IMR-90 (cell line): ENCODE measurements at regions not wholly inside any gene's neighbourhood (a gene's known extent, or its start where the extent isn't known, plus 50 kb on each side); places are given as distances from the start of the nearest gene placed in this dataset.

Experiments used
- ATAC-seq: fragments of 200-7000 bp; cut with Tn5 transposase; 2 replicates; pipeline ENCODE4 v1.9.1; 2020; ENCODE audit warnings: low read depth, mild to moderate bottlenecking, moderate library complexity
- BruUV-seq: library from RNA; stranded (reverse); fragments of 400-500 nt; replicated peaks from 2 replicates; lab custom pipeline; 2021; lab: Mats Ljungman, UMichigan
- CTCF ChIA-PET: fragments of 300-600 bp; formaldehyde crosslinking; extraction: SDS; loops from one replicate; lab custom pipeline; 2021; ENCODE audit warnings: antibody characterized with exemption; lab: Yijun Ruan, JAX
- POLR2A ChIA-PET: fragments of 300-600 bp; sonication (Branson Sonifier 250); formaldehyde crosslinking; loops from one replicate; lab custom pipeline; 2022; ENCODE audit warnings: antibody characterized with exemption; ENCODE audit not compliant: unreplicated experiment; lab: Charles Lee
- DNase-seq: peaks from one replicate; pipeline ENCODE4 v3.0.0; 2013
- H2AFZ ChIP-seq: replicated peaks from 2 replicates; pipeline ENCODE3; 2013; ENCODE audit warnings: low read length, mild to moderate bottlenecking; ENCODE audit not compliant: poor library complexity
- H2AK5ac ChIP-seq: 2 replicates; pipeline ENCODE4 v1.6.1; 2013; ENCODE audit warnings: low read depth, low read length, inconsistent platforms
- H2AK9ac ChIP-seq: replicated peaks from 2 replicates; pipeline ENCODE3; 2013; ENCODE audit warnings: mild to moderate bottlenecking, low read depth, low read length, moderate library complexity; ENCODE audit not compliant: poor library complexity
- H2BK120ac ChIP-seq: 2 replicates; pipeline ENCODE4 v1.6.1; 2013; ENCODE audit warnings: low read depth, low read length, inconsistent platforms
- H2BK15ac ChIP-seq: 3 replicates; pipeline ENCODE4 v1.6.1; 2013; ENCODE audit warnings: low read depth, low read length, inconsistent platforms
- H2BK20ac ChIP-seq: 2 replicates; pipeline ENCODE4 v1.6.1; 2013; ENCODE audit warnings: low read depth, mild to moderate bottlenecking, inconsistent platforms, low read length, moderate library complexity
- H2BK5ac ChIP-seq: 2 replicates; pipeline ENCODE4 v1.6.1; 2013; ENCODE audit warnings: mild to moderate bottlenecking, low read depth, low read length, inconsistent platforms; ENCODE audit not compliant: poor library complexity, severe bottlenecking
- H3K14ac ChIP-seq: replicated peaks from 2 replicates; pipeline ENCODE4 v1.6.1; 2013; ENCODE audit warnings: low read depth, low read length, inconsistent platforms
- H3K18ac ChIP-seq: 2 replicates; pipeline ENCODE4 v1.6.1; 2013; ENCODE audit warnings: low read depth, low read length, control low read depth
- H3K23ac ChIP-seq: 2 replicates; pipeline ENCODE4 v1.6.1; 2013; ENCODE audit warnings: low read depth, low read length, inconsistent platforms
- H3K27ac ChIP-seq: 2 replicates; pipeline ENCODE4 v1.5.1; 2013; ENCODE audit warnings: mild to moderate bottlenecking, control low read depth, low read length; ENCODE audit not compliant: insufficient read depth
- H3K27me3 ChIP-seq: 2 replicates; pipeline ENCODE4 v1.6.1; 2013; ENCODE audit warnings: low read length; ENCODE audit not compliant: control insufficient read depth, insufficient read depth
- H3K36me3 ChIP-seq: 2 replicates; pipeline ENCODE4 v1.6.1; 2013; ENCODE audit warnings: low read length, mixed read lengths; ENCODE audit not compliant: control insufficient read depth, insufficient read depth
- H3K4ac ChIP-seq: 2 replicates; pipeline ENCODE4 v1.6.1; 2013; ENCODE audit warnings: low read depth, low read length, inconsistent platforms
- H3K4me1 ChIP-seq: 2 replicates; pipeline ENCODE4 v1.6.1; 2013; ENCODE audit warnings: low read length, mixed read lengths; ENCODE audit not compliant: control insufficient read depth, insufficient read depth
- H3K4me2 ChIP-seq: 2 replicates; pipeline ENCODE4 v1.6.1; 2013; ENCODE audit warnings: low read depth, mild to moderate bottlenecking, control low read depth, low read length, moderate library complexity
- H3K4me3 ChIP-seq: 2 replicates; pipeline ENCODE4 v1.5.1; 2013; ENCODE audit warnings: low read depth, mild to moderate bottlenecking, control low read depth, low read length, moderate library complexity; ENCODE audit not compliant: insufficient read depth
- H3K56ac ChIP-seq: 2 replicates; pipeline ENCODE4 v1.6.1; 2013; ENCODE audit warnings: low read length, inconsistent platforms; ENCODE audit not compliant: insufficient read depth; ENCODE audit errors: extremely low read depth
- H3K79me1 ChIP-seq, 2 experiments: 2 replicates each; pipeline ENCODE4 v1.6.1; 2013; ENCODE audit warnings: low read length in 2 of 2, inconsistent platforms in 1 of 2, low read depth in 1 of 2
- H3K9ac ChIP-seq: 2 replicates; pipeline ENCODE4 v1.6.1; 2013; ENCODE audit warnings: low read depth, low read length, control low read depth
- H3K9me1 ChIP-seq: 2 replicates; pipeline ENCODE4 v1.6.1; 2013; ENCODE audit warnings: low read length, inconsistent platforms; ENCODE audit not compliant: insufficient read depth
- H3K9me3 ChIP-seq: 2 replicates; pipeline ENCODE4 v1.6.1; 2013; ENCODE audit warnings: low read length; ENCODE audit not compliant: control insufficient read depth, insufficient read depth
- H4K20me1 ChIP-seq: 2 replicates; pipeline ENCODE4 v1.6.1; 2013; ENCODE audit warnings: low read length, inconsistent platforms; ENCODE audit not compliant: insufficient read depth
- H4K5ac ChIP-seq: 2 replicates; pipeline ENCODE4 v1.6.1; 2013; ENCODE audit warnings: mild to moderate bottlenecking, low read depth, low read length, control low read depth
- H4K8ac ChIP-seq, 2 experiments: 2 replicates each; pipeline ENCODE4 v1.6.1; 2013; ENCODE audit warnings: low read depth in 2 of 2, low read length in 2 of 2, control low read depth in 1 of 2, inconsistent platforms in 1 of 2
- H4K91ac ChIP-seq: 2 replicates; pipeline ENCODE4 v1.6.1; 2013; ENCODE audit warnings: low read depth, low read length, inconsistent platforms; ENCODE audit not compliant: insufficient read depth
- BHLHE40 ChIP-seq: fragments of 150-350 bp; IDR thresholded peaks from 2 replicates; pipeline ENCODE4 v1.6.1; 2016; ENCODE audit warnings: mild to moderate bottlenecking, low read depth, low read length
- CEBPB ChIP-seq: IDR thresholded peaks from 2 replicates; pipeline ENCODE4 v1.6.1; 2012; ENCODE audit warnings: low read depth, low read length, improper control_type of control experiment
- CHD1 ChIP-seq: IDR thresholded peaks from 2 replicates; pipeline ENCODE4 v1.6.1; 2012; ENCODE audit warnings: low read depth, low read length, improper control_type of control experiment
- FOS ChIP-seq: fragments of 150-350 bp; IDR thresholded peaks from 2 replicates; pipeline ENCODE4 v1.6.1; 2016; ENCODE audit warnings: low read depth, low read length
- MAFK ChIP-seq: IDR thresholded peaks from 2 replicates; pipeline ENCODE4 v1.6.1; 2012; ENCODE audit warnings: low read depth, low read length, improper control_type of control experiment
- MAZ ChIP-seq: IDR thresholded peaks from 2 replicates; pipeline ENCODE4 v1.6.1; 2012; ENCODE audit warnings: low read depth, mild to moderate bottlenecking, low read length, improper control_type of control experiment, moderate library complexity, borderline replicate concordance
- MXI1 ChIP-seq: IDR thresholded peaks from 2 replicates; pipeline ENCODE4 v1.6.1; 2012; ENCODE audit warnings: low read depth, mild to moderate bottlenecking, low read length, moderate library complexity, borderline replicate concordance
- NFE2L2 ChIP-seq: fragments of 150-350 bp; IDR thresholded peaks from 2 replicates; pipeline ENCODE4 v1.6.1; 2016; ENCODE audit warnings: low read depth, mild to moderate bottlenecking, low read length
- POLR2A ChIP-seq: IDR thresholded peaks from 2 replicates; pipeline ENCODE4 v1.6.1; 2012; ENCODE audit warnings: mild to moderate bottlenecking, low read depth, low read length
- RAD21 ChIP-seq: IDR thresholded peaks from 2 replicates; pipeline ENCODE4 v1.6.1; 2012; ENCODE audit warnings: low read length, improper control_type of control experiment
- RCOR1 ChIP-seq: IDR thresholded peaks from 2 replicates; pipeline ENCODE4 v1.6.1; 2012; ENCODE audit warnings: mild to moderate bottlenecking, low read length, improper control_type of control experiment; ENCODE audit not compliant: insufficient replicate concordance
- RFX5 ChIP-seq: IDR thresholded peaks from 2 replicates; pipeline ENCODE4 v1.8.0; 2012; ENCODE audit warnings: low read depth, mild to moderate bottlenecking, low read length, moderate library complexity
- SMC3 ChIP-seq: fragments of 150-350 bp; IDR thresholded peaks from 2 replicates; pipeline ENCODE4 v1.6.1; 2016; ENCODE audit warnings: low read depth, mild to moderate bottlenecking, antibody characterized with exemption, low read length, moderate library complexity
- WGBS, 2 experiments: methylation state at CpG; one replicate each; pipeline versions ENCODE4 v1.1.5 to v1.1.7; 2013; ENCODE audit warnings: missing lambda C conversion rate in 2 of 2; ENCODE audit not compliant: insufficient read length in 1 of 2; ENCODE audit errors: extremely low coverage in 2 of 2; 5-methylcytosine and 5-hydroxymethylcytosine counted together
- dilution Hi-C: fragments of 300-500 bp; cut with HindIII; formaldehyde crosslinking; loops from one replicate; pipeline ENCODE4 v1.14.3; 2018; ENCODE audit warnings: low sequenced_read_pairs; ENCODE audit not compliant: unreplicated experiment
- in situ Hi-C: fragments of 300-500 bp; cut with MboI; formaldehyde crosslinking; loops from 3 replicates; pipeline ENCODE4 v1.14.3; 2019; ENCODE audit warnings: low sequenced_read_pairs, inconsistent platforms, mixed read lengths
- intact Hi-C: fragments of 100-400 bp; cut with micrococcal nuclease; formaldehyde crosslinking; loops from 2 replicates; pipeline ENCODE4 v1.10.0; 2022
- TF ChIP-seq, protein P1 (sequence below): conservative IDR thresholded peaks from 2 replicates; pipeline ENCODE4 v1.5.1; 2012; ENCODE audit warnings: mild to moderate bottlenecking, low read depth, low read length, improper control_type of control experiment
- TF ChIP-seq, protein P2 (sequence below): fragments of 150-350 bp; IDR thresholded peaks from 2 replicates; pipeline ENCODE4 v1.6.1; 2016; ENCODE audit warnings: low read depth, mild to moderate bottlenecking, low read length, moderate library complexity, borderline replicate concordance

DNA sequence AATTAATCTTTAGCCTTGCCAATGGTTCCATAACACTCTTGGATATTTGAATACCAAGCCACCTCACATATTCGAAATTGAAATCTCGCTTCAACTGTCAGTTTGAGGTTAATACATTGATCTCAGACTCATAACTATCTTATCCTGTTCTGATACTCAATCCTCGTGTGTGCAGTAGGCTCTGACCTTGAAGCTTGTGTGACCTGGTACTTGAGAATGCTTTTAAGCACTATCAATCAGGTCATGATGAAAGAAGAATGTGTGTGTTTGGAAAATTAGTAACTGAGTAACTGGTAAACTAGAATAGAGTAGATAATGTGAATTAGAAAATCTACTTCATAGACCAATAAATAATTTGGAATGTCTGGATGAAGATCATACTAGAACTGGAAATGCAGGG is 1266.7 kb downstream of the MAT2B start:
- H3K18ac ChIP-seq = no peak overlapping the region
- no peak overlapping the region for H3K4me3 ChIP-seq
- H3K23ac ChIP-seq = no peak overlapping the region
- no peak overlapping the region for H3K14ac ChIP-seq
- H3K9ac ChIP-seq = no peak overlapping the region
- no peak overlapping the region for H2BK20ac ChIP-seq
- WGBS, 2 experiments = no CpG with 5 or more reads among the region's 3 CpGs
- in situ Hi-C loops = no loop called here
- no peak for ATAC-seq
- H4K20me1 ChIP-seq = no peaks in the 10 kb centered on the region
- no peak overlapping the region for H2AK5ac ChIP-seq
- intact Hi-C loops = no loop called here
- no peaks in the 10 kb centered on the region for H3K27me3 ChIP-seq
- H3K4me2 ChIP-seq = no peak overlapping the region
- TF ChIP-seq, protein P1, sequence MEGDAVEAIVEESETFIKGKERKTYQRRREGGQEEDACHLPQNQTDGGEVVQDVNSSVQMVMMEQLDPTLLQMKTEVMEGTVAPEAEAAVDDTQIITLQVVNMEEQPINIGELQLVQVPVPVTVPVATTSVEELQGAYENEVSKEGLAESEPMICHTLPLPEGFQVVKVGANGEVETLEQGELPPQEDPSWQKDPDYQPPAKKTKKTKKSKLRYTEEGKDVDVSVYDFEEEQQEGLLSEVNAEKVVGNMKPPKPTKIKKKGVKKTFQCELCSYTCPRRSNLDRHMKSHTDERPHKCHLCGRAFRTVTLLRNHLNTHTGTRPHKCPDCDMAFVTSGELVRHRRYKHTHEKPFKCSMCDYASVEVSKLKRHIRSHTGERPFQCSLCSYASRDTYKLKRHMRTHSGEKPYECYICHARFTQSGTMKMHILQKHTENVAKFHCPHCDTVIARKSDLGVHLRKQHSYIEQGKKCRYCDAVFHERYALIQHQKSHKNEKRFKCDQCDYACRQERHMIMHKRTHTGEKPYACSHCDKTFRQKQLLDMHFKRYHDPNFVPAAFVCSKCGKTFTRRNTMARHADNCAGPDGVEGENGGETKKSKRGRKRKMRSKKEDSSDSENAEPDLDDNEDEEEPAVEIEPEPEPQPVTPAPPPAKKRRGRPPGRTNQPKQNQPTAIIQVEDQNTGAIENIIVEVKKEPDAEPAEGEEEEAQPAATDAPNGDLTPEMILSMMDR = no peak
- TF ChIP-seq BHLHE40 (no peak), FOS (no peak), SMC3 (no peak), RAD21 (no peak), NFE2L2 (no peak), MAZ (no peak), POLR2A (no peak), MAFK (no peak), CHD1 (no peak), RFX5 (no peak), RCOR1 (no peak), MXI1 (no peak), CEBPB (no peak)
- TF ChIP-seq, protein P2, sequence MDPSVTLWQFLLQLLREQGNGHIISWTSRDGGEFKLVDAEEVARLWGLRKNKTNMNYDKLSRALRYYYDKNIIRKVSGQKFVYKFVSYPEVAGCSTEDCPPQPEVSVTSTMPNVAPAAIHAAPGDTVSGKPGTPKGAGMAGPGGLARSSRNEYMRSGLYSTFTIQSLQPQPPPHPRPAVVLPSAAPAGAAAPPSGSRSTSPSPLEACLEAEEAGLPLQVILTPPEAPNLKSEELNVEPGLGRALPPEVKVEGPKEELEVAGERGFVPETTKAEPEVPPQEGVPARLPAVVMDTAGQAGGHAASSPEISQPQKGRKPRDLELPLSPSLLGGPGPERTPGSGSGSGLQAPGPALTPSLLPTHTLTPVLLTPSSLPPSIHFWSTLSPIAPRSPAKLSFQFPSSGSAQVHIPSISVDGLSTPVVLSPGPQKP = no peak
- no peaks in the 10 kb centered on the region for H3K9me1 ChIP-seq
- H3K27ac ChIP-seq = no peak overlapping the region
- 0 out of 2 replicates have a peak, but pooled peaks cover 1% of the 10 kb centered on the region for H3K9me3 ChIP-seq
- no peak overlapping the region for H3K4ac ChIP-seq
- H3K79me1 ChIP-seq = no peaks in the 10 kb centered on the region
- H4K5ac ChIP-seq = no peak overlapping the region
- no peak for DNase-seq
- BruUV-seq = no TSS peak
- no peak overlapping the region for H4K8ac ChIP-seq
- no peak overlapping the region for H4K91ac ChIP-seq
- H3K56ac ChIP-seq = no peak overlapping the region
- H3K36me3 ChIP-seq = no peaks in the 10 kb centered on the region
- ChIA-PET CTCF (interaction anchor here (0.6 kb wide), 1 partner anchor 20 kb away, joined by 4 read pairs; no protein-coding TSS in a partner anchor), POLR2A (no interaction called here)
- H2BK15ac ChIP-seq = no peak overlapping the region
- H2BK120ac ChIP-seq = no peak overlapping the region
- dilution Hi-C loops = no loop called here
- no peak overlapping the region for H2AK9ac ChIP-seq
- no peaks in the 10 kb centered on the region for H3K4me1 ChIP-seq
- no peak overlapping the region for H2AFZ ChIP-seq
- H2BK5ac ChIP-seq = no peak overlapping the region
